ENCODE measurements at regions not wholly inside any gene's neighbourhood (a gene's known extent, or its start where the extent isn't known, plus 50 kb on each side); places are given as distances from the start of the nearest gene placed in this dataset.

DNA sequence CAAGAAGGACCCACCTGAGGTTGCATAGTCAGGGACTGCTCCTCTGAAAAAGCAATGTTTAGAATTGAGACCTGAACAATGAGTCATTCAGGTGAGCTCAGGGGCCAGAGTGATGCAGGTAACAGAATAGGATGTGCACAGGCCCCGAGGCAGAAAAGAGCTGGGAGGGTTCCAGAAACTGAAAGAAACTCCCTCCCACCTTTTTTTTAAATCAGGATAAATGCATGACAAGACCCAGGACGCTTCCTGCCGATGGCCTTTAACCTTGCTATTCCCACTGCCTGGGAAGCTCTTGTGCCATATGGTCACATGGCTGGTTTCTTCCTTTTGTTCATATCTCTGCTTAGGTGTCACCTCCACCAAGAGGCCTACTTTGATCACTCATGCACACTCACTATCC, 214.2 kb upstream of the ZBED5 start:
- DNase-seq (ENCODE audit: insufficient read length, low spot score, missing footprints) = no peak
- Histone ChIP-seq H3K36me3 (ENCODE audit: insufficient read depth, low read length) (no peaks in the 10 kb centered on the region), H3K4me2 (ENCODE audit: insufficient read depth, low read length) (no peak overlapping the region)

DNA sequence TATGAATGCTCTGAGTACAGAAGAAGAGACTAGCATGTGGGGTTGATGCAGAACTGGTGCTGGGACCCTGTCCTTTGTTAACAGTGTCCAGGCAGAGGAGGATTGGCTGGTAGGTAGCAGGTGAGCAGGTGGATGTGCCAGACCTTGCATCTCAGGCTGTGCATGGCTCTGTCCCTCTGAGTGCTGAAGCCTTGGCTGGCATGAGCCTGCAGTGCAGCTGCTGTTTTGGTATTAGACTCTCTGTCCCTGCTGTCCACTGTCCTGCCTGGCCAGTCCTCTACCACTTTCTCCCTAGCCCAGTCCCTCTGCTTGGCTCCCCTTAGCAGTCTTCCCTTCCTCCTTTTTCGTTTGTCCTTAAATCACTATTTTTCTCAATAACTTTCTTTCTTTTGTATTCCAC, 213.6 kb upstream of the ZBED5 start:
- no peak for DNase-seq (ENCODE audit: insufficient read length, low spot score, missing footprints)
- Histone ChIP-seq H3K4me3 (ENCODE audit: insufficient read depth, low read length) (no peak overlapping the region), H4K20me1 (ENCODE audit: insufficient read depth, low read length) (no peaks in the 10 kb centered on the region), H3K27me3 (ENCODE audit: insufficient read depth, low read length) (peaks cover 16% of the 10 kb centered on the region), H2AFZ (ENCODE audit: low read length) (no peak overlapping the region), H3K36me3 (ENCODE audit: insufficient read depth, low read length) (no peaks in the 10 kb centered on the region), H3K27ac (ENCODE audit: low read depth, low read length) (no peak overlapping the region), H3K4me1 (ENCODE audit: insufficient read depth, low read length) (no peaks in the 10 kb centered on the region), H3K4me2 (ENCODE audit: insufficient read depth, low read length) (no peak overlapping the region), H3K79me2 (ENCODE audit: insufficient read depth, low read length) (no peaks in the 10 kb centered on the region), H3K9me3 (ENCODE audit: low read depth, low read length) (no peaks in the 10 kb centered on the region)
- TF ChIP-seq, protein P1, sequence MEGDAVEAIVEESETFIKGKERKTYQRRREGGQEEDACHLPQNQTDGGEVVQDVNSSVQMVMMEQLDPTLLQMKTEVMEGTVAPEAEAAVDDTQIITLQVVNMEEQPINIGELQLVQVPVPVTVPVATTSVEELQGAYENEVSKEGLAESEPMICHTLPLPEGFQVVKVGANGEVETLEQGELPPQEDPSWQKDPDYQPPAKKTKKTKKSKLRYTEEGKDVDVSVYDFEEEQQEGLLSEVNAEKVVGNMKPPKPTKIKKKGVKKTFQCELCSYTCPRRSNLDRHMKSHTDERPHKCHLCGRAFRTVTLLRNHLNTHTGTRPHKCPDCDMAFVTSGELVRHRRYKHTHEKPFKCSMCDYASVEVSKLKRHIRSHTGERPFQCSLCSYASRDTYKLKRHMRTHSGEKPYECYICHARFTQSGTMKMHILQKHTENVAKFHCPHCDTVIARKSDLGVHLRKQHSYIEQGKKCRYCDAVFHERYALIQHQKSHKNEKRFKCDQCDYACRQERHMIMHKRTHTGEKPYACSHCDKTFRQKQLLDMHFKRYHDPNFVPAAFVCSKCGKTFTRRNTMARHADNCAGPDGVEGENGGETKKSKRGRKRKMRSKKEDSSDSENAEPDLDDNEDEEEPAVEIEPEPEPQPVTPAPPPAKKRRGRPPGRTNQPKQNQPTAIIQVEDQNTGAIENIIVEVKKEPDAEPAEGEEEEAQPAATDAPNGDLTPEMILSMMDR (IDR thresholded peaks at IDR 0.05; ENCODE audit: extremely low read depth, low read depth, low read length) = no peak

More for the DNA sequence above, 214.2 kb upstream of the ZBED5 start:
- Histone ChIP-seq H3K4me1 (ENCODE audit: insufficient read depth, low read length) (no peaks in the 10 kb centered on the region), H3K27ac (ENCODE audit: low read depth, low read length) (no peak overlapping the region), H2AFZ (ENCODE audit: low read length) (no peak overlapping the region), H3K9me3 (ENCODE audit: low read depth, low read length) (no peaks in the 10 kb centered on the region), H3K79me2 (ENCODE audit: insufficient read depth, low read length) (no peaks in the 10 kb centered on the region), H3K27me3 (ENCODE audit: insufficient read depth, low read length) (peaks cover 16% of the 10 kb centered on the region), H3K4me3 (ENCODE audit: insufficient read depth, low read length) (no peak overlapping the region), H4K20me1 (ENCODE audit: insufficient read depth, low read length) (no peaks in the 10 kb centered on the region)
- TF ChIP-seq, protein P1 (IDR thresholded peaks at IDR 0.05; ENCODE audit: extremely low read depth, low read depth, low read length) = no peak

DNA sequence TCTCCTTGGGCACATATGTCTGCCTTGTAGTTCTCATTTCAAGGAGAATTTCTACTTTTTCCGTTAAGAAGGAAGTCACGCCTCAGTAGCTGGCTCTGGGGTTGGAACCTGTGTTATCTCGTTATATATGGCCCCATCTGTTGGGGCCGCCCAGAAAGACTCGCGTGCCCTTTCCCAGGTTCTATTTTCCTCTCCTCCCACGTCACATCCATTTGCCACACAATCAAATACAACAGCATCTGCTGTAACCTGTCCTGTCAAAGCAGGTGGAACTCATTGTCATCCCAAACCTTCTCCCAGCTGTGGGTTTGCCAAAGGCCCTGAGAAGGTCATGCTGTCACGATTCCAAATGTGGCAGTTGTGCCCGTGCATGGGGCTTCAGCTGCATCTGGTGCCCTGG, 213.1 kb upstream of the ZBED5 start:
- Histone ChIP-seq H3K27me3 (ENCODE audit: insufficient read depth, low read length) (peaks cover 16% of the 10 kb centered on the region), H3K9me3 (ENCODE audit: low read depth, low read length) (no peaks in the 10 kb centered on the region), H4K20me1 (ENCODE audit: insufficient read depth, low read length) (no peaks in the 10 kb centered on the region), H3K4me3 (ENCODE audit: insufficient read depth, low read length) (no peak overlapping the region), H3K4me2 (ENCODE audit: insufficient read depth, low read length) (no peak overlapping the region), H3K36me3 (ENCODE audit: insufficient read depth, low read length) (no peaks in the 10 kb centered on the region), H3K4me1 (ENCODE audit: insufficient read depth, low read length) (no peaks in the 10 kb centered on the region), H2AFZ (ENCODE audit: low read length) (no peak overlapping the region), H3K79me2 (ENCODE audit: insufficient read depth, low read length) (no peaks in the 10 kb centered on the region), H3K27ac (ENCODE audit: low read depth, low read length) (no peak overlapping the region)
- TF ChIP-seq, protein P1 (IDR thresholded peaks at IDR 0.05; ENCODE audit: extremely low read depth, low read depth, low read length) = no peak
- no peak for DNase-seq (ENCODE audit: insufficient read length, low spot score, missing footprints)

DNA sequence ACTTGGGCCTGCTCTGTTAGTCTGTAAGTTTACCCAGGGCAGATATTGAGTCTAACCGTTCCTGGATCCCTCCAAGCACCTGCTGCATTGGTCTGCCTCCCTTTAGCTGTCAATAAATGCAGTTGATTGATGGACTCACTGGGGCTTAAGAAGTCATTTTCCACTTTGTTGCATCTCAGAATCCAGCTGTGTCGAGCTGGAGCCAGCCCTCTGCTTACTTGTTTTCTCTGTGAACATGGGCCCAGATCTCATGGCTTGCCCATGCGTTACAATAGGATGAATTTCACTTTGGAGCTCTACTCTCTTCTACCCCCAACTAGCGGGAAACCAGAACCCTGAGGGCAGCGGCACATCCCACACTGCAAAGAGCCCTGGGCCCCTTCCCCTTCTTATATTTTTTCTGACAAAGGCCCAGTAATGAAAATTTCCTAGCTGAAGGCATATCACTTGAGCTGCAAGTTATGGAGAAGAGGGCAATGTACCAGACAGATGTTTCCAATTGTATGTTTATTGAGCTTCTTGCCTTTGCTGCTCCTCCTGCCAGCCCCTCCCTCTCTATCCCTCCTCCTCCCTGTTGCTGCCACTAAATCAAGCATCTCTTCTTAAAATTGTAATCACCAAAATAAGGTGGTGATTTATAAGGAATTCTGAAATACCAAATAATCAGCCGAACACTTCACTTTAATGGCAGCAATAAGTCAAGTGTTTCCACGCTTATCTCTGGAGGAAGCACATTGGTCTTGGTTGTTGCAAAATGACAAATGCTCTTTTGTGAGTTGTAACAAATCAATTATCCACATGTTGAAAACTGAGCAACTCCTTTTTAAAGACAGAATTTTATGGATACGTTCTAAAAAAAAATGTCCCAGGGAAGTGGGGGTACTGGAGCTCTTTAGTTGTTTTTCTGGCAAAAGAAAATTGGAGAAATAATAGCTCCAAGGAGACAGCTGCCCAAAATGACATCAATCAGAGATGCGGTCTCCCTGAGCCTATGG, 212.3 kb upstream of the ZBED5 start:
- no peak overlapping the region for H3K4me3 ChIP-seq (ENCODE audit: insufficient read depth, low read length)
- peaks cover 16% of the 10 kb centered on the region for H3K27me3 ChIP-seq (ENCODE audit: insufficient read depth, low read length)
- no peaks in the 10 kb centered on the region for H3K4me1 ChIP-seq (ENCODE audit: insufficient read depth, low read length)
- H3K9me3 ChIP-seq (ENCODE audit: low read depth, low read length) = no peaks in the 10 kb centered on the region
- H3K36me3 ChIP-seq (ENCODE audit: insufficient read depth, low read length) = no peaks in the 10 kb centered on the region
- no peak overlapping the region for H2AFZ ChIP-seq (ENCODE audit: low read length)
- no peaks in the 10 kb centered on the region for H4K20me1 ChIP-seq (ENCODE audit: insufficient read depth, low read length)
- no peak overlapping the region for H3K4me2 ChIP-seq (ENCODE audit: insufficient read depth, low read length)
- no peaks in the 10 kb centered on the region for H3K79me2 ChIP-seq (ENCODE audit: insufficient read depth, low read length)
- no peak overlapping the region for H3K27ac ChIP-seq (ENCODE audit: low read depth, low read length)
- no peak for DNase-seq (ENCODE audit: insufficient read length, low spot score, missing footprints)
- TF ChIP-seq, protein P1 (IDR thresholded peaks at IDR 0.05; ENCODE audit: extremely low read depth, low read depth, low read length) = no peak
